Mesothelial cell of epicardium (in vitro differentiated cells): ENCODE measurements at regions not wholly inside any gene's neighbourhood (a gene's known extent, or its start where the extent isn't known, plus 50 kb on each side); places are given as distances from the start of the nearest gene placed in this dataset.

Experiments used
- DNase-seq, 2 experiments: peaks; one replicate each; pipeline ENCODE4 v3.0.0; 2021; ENCODE audit warnings: low spot score in 2 of 2; ENCODE audit not compliant: unreplicated experiment in 2 of 2
- H3K27ac Mint-ChIP-seq: 2 replicates; pipeline ENCODE4 v1.8.0; 2021; ENCODE audit warnings: mixed read lengths
- H3K27me3 Mint-ChIP-seq: 2 replicates; pipeline ENCODE4 v1.8.0; 2021; ENCODE audit warnings: low read depth, mixed read lengths
- H3K36me3 Mint-ChIP-seq: 2 replicates; pipeline ENCODE4 v1.8.0; 2021; ENCODE audit warnings: mixed read lengths
- H3K4me1 Mint-ChIP-seq: 2 replicates; pipeline ENCODE4 v1.8.0; 2021; ENCODE audit warnings: mixed read lengths
- H3K4me3 Mint-ChIP-seq: 2 replicates; pipeline ENCODE4 v1.8.0; 2021; ENCODE audit warnings: mild to moderate bottlenecking, moderate library complexity, mixed read lengths
- H3K9me3 Mint-ChIP-seq: 2 replicates; pipeline ENCODE4 v1.8.0; 2021; ENCODE audit warnings: mixed read lengths
- CTCF ChIP-seq: fragments of 200-600 bp; sonication (generic); IDR thresholded peaks from one replicate; pipeline ENCODE4 v1.5.0; 2021; ENCODE audit warnings: antibody characterized with exemption; ENCODE audit not compliant: unreplicated experiment

- Mint-ChIP-seq H3K9me3 (peaks cover 20% of the 10 kb centered on the region), H3K4me1 (peaks cover 16% of the 10 kb centered on the region), H3K36me3 (no peaks in the 10 kb centered on the region), H3K27me3 (peaks cover 3% of the 10 kb centered on the region), H3K27ac (no peak overlapping the region), H3K4me3 (no peak overlapping the region)
- DNase-seq: no peak
- TF ChIP-seq CTCF: no peak
Observed at GRCh38 chr21:38077569-38077968, 161.3 kb upstream of the KCNJ6 start.

GRCh38 chr21:38080888-38081287, 164.6 kb upstream of the KCNJ6 start:
- Mint-ChIP-seq H3K4me3 (no peak overlapping the region), H3K36me3 (no peaks in the 10 kb centered on the region), H3K9me3 (no peaks in the 10 kb centered on the region), H3K27me3 (peaks cover 3% of the 10 kb centered on the region), H3K27ac (no peak overlapping the region), H3K4me1 (peaks cover 16% of the 10 kb centered on the region)
- no peak for TF ChIP-seq CTCF
- no peak for DNase-seq

GRCh38 chr21:38081708-38082107, 165.5 kb upstream of the KCNJ6 start:
- no peaks in the 10 kb centered on the region for H3K9me3 Mint-ChIP-seq
- H3K4me1 Mint-ChIP-seq: peaks cover 10% of the 10 kb centered on the region
- no peaks in the 10 kb centered on the region for H3K36me3 Mint-ChIP-seq
- DNase-seq: no peak
- no peak overlapping the region for H3K27ac Mint-ChIP-seq
- TF ChIP-seq CTCF: no peak
- peaks cover 3% of the 10 kb centered on the region for H3K27me3 Mint-ChIP-seq
- no peak overlapping the region for H3K4me3 Mint-ChIP-seq

GRCh38 chr21:38082936-38083485, 166.8 kb upstream of the KCNJ6 start:
- Mint-ChIP-seq H3K4me3 (no peak overlapping the region), H3K27me3 (peaks cover 3% of the 10 kb centered on the region), H3K4me1 (peaks cover 5% of the 10 kb centered on the region), H3K36me3 (no peaks in the 10 kb centered on the region), H3K9me3 (no peaks in the 10 kb centered on the region), H3K27ac (no peak overlapping the region)
- no peak for TF ChIP-seq CTCF
- DNase-seq: no peak

- no peaks in the 10 kb centered on the region for H3K4me1 Mint-ChIP-seq
- no peak overlapping the region for H3K4me3 Mint-ChIP-seq
- no peak overlapping the region for H3K27ac Mint-ChIP-seq
- no peaks in the 10 kb centered on the region for H3K36me3 Mint-ChIP-seq
- DNase-seq: no peak
- H3K27me3 Mint-ChIP-seq: peaks cover 3% of the 10 kb centered on the region
- no peak for TF ChIP-seq CTCF
- no peaks in the 10 kb centered on the region for H3K9me3 Mint-ChIP-seq
Observed at GRCh38 chr21:38083535-38083934, 167.3 kb upstream of the KCNJ6 start.

GRCh38 chr21:38086580-38086979, 170.2 kb upstream of the KCNJ15 start:
- Mint-ChIP-seq H3K4me1 (no peaks in the 10 kb centered on the region), H3K4me3 (no peak overlapping the region), H3K9me3 (no peaks in the 10 kb centered on the region), H3K27me3 (peaks cover 6% of the 10 kb centered on the region), H3K27ac (no peak overlapping the region), H3K36me3 (no peaks in the 10 kb centered on the region)
- no peak for TF ChIP-seq CTCF
- DNase-seq: no peak
